ENCODE measurements at regions not wholly inside any gene's neighbourhood (a gene's known extent, or its start where the extent isn't known, plus 50 kb on each side); places are given as distances from the start of the nearest gene placed in this dataset.
"Not testable (repeated sequence)": the region's sequence is repeated elsewhere in the genome, so short reads cannot be mapped to it uniquely, and the experiment has no call there.

DNA sequence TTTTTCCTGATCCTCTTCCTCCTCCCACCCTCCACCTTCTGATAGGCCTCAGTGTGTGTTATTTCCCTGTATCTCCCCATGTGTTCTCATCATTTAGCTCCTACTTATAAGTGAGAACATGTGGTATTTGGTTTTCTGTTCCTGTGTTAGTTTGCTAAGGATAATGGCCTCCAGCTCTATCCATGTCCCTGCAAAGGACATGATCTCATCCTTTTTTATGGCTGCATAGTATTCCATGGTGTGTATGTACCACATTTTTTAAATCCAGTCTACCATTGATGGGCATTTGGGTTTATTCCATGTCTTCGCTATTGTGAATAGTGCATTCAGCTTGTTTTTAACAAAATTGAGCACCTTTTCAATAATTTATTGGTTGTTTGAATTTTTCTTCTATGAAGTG lies 130.8 kb upstream of the ARHGAP20 start:
- TF ChIP-seq, protein P1, sequence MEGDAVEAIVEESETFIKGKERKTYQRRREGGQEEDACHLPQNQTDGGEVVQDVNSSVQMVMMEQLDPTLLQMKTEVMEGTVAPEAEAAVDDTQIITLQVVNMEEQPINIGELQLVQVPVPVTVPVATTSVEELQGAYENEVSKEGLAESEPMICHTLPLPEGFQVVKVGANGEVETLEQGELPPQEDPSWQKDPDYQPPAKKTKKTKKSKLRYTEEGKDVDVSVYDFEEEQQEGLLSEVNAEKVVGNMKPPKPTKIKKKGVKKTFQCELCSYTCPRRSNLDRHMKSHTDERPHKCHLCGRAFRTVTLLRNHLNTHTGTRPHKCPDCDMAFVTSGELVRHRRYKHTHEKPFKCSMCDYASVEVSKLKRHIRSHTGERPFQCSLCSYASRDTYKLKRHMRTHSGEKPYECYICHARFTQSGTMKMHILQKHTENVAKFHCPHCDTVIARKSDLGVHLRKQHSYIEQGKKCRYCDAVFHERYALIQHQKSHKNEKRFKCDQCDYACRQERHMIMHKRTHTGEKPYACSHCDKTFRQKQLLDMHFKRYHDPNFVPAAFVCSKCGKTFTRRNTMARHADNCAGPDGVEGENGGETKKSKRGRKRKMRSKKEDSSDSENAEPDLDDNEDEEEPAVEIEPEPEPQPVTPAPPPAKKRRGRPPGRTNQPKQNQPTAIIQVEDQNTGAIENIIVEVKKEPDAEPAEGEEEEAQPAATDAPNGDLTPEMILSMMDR (IDR thresholded peaks at IDR 0.05) = not testable (repeated sequence)
- TF ChIP-seq POLR2A (IDR thresholded peaks at IDR 0.05) = not testable (repeated sequence)
